HFFc6 (cell line): ENCODE measurements at regions not wholly inside any gene's neighbourhood (a gene's known extent, or its start where the extent isn't known, plus 50 kb on each side); places are given as distances from the start of the nearest gene placed in this dataset.
"Not testable (repeated sequence)": the region's sequence is repeated elsewhere in the genome, so short reads cannot be mapped to it uniquely, and the experiment has no call there.

ENCODE experiments used
- DNase-seq: peaks from one replicate; pipeline ENCODE4 v3.0.0-alpha.2; 2018
- H3K27ac Mint-ChIP-seq: 2 replicates; pipeline ENCODE4 v1.8.0; 2020; ENCODE audit warnings: mild to moderate bottlenecking, mixed read lengths
- H3K27me3 Mint-ChIP-seq: 2 replicates; pipeline ENCODE4 v1.8.0; 2021; ENCODE audit warnings: mild to moderate bottlenecking, moderate library complexity, mixed read lengths; ENCODE audit not compliant: insufficient read depth
- H3K36me3 Mint-ChIP-seq: 2 replicates; pipeline ENCODE4 v1.8.0; 2021; ENCODE audit warnings: low read depth, mixed read lengths
- H3K4me1 Mint-ChIP-seq: 2 replicates; pipeline ENCODE4 v1.8.0; 2020; ENCODE audit warnings: low read depth, mixed read lengths
- H3K4me3 Mint-ChIP-seq: 2 replicates; pipeline ENCODE4 v1.8.0; 2020; ENCODE audit warnings: mild to moderate bottlenecking, moderate library complexity, mixed read lengths
- H3K9me3 Mint-ChIP-seq: 2 replicates; pipeline ENCODE4 v1.8.0; 2020; ENCODE audit warnings: mild to moderate bottlenecking, mixed read lengths
- CTCF ChIP-seq: fragments of 200-600 bp; sonication (generic); IDR thresholded peaks from 2 replicates; pipeline ENCODE4 v1.5.0; 2021; ENCODE audit warnings: antibody characterized with exemption, mild to moderate bottlenecking

GRCh38 chr7:156378806-156379205 is 261.8 kb upstream of the RNF32 start:
- peaks cover 8% of the 10 kb centered on the region; the same call in 1 of the 2 replicates for H3K36me3 Mint-ChIP-seq
- no peaks in the 10 kb centered on the region for H3K4me1 Mint-ChIP-seq
- no peak for TF ChIP-seq CTCF
- H3K27me3 Mint-ChIP-seq, result no peaks in the 10 kb centered on the region; the same call in 1 of the 2 replicates
- peaks cover 52% of the 10 kb centered on the region for H3K9me3 Mint-ChIP-seq
- H3K4me3 Mint-ChIP-seq, result no peak overlapping the region
- no peak for DNase-seq
- no peak overlapping the region for H3K27ac Mint-ChIP-seq

GRCh38 chr7:156376317-156376716 is 264.3 kb upstream of the RNF32 start:
- H3K9me3 Mint-ChIP-seq, result peaks cover 38% of the 10 kb centered on the region
- no peaks in the 10 kb centered on the region; the same call in 1 of the 2 replicates for H3K27me3 Mint-ChIP-seq
- H3K36me3 Mint-ChIP-seq, result no peaks in the 10 kb centered on the region; the same call in 1 of the 2 replicates
- no peaks in the 10 kb centered on the region for H3K4me1 Mint-ChIP-seq
- DNase-seq, result no peak
- H3K27ac Mint-ChIP-seq, result no peak overlapping the region
- TF ChIP-seq CTCF, result no peak
- no peak overlapping the region for H3K4me3 Mint-ChIP-seq

- Mint-ChIP-seq H3K36me3 (no peaks in the 10 kb centered on the region; the same call in 1 of the 2 replicates), H3K27me3 (no peaks in the 10 kb centered on the region; the same call in 1 of the 2 replicates), H3K4me3 (no peak overlapping the region), H3K4me1 (no peaks in the 10 kb centered on the region), H3K9me3 (peaks cover 40% of the 10 kb centered on the region), H3K27ac (no peak overlapping the region)
- TF ChIP-seq CTCF, result no peak
- DNase-seq, result no peak
Measured at GRCh38 chr7:156374335-156374734, 266.2 kb upstream of the RNF32 start.

GRCh38 chr7:156369929-156370328 is 270.6 kb upstream of the RNF32 start:
- H3K27ac Mint-ChIP-seq, DNase-seq, H3K4me1 Mint-ChIP-seq, H3K4me3 Mint-ChIP-seq, H3K36me3 Mint-ChIP-seq, H3K27me3 Mint-ChIP-seq: not testable (repeated sequence)
- peaks cover 32% of the 10 kb centered on the region for H3K9me3 Mint-ChIP-seq

GRCh38 chr7:156368053-156368843 is 272.3 kb upstream of the RNF32 start:
- Mint-ChIP-seq H3K27me3 (no peaks in the 10 kb centered on the region; the same call in 1 of the 2 replicates), H3K9me3 (peaks cover 45% of the 10 kb centered on the region), H3K36me3 (no peaks in the 10 kb centered on the region), H3K27ac (no peak overlapping the region), H3K4me1 (no peaks in the 10 kb centered on the region), H3K4me3 (no peak overlapping the region)
- no peak for TF ChIP-seq CTCF
- no peak for DNase-seq

GRCh38 chr7:156363751-156364150 is 276.8 kb upstream of the RNF32 start:
- Mint-ChIP-seq H3K4me1 (no peaks in the 10 kb centered on the region), H3K27me3 (no peaks in the 10 kb centered on the region; the same call in none of the 2 replicates), H3K9me3 (peaks cover 80% of the 10 kb centered on the region), H3K4me3 (no peak overlapping the region), H3K27ac (no peak overlapping the region), H3K36me3 (no peaks in the 10 kb centered on the region; the same call in 1 of the 2 replicates)
- TF ChIP-seq CTCF, result no peak
- DNase-seq, result no peak
